ENCODE measurements at regions not wholly inside any gene's neighbourhood (a gene's known extent, or its start where the extent isn't known, plus 50 kb on each side); places are given as distances from the start of the nearest gene placed in this dataset.

- Histone ChIP-seq H3K27ac (ENCODE audit: low read depth in 2 of 2, low read length in 2 of 2) (no peak overlapping the region), H3K9me3 (ENCODE audit: control insufficient read depth in 2 of 3, insufficient read depth in 1 of 3, low read length in 3 of 3) (no peaks in the 10 kb centered on the region), H3K27me3 (ENCODE audit: control insufficient read depth, insufficient read depth, low read length) (no peaks in the 10 kb centered on the region), H3K4me1 (ENCODE audit: control insufficient read depth in 2 of 3, insufficient read depth in 2 of 3, low read depth in 1 of 3, low read length in 3 of 3) (peaks cover 0 to 10% (median 5%) of the 10 kb centered on the region in 3 donors), H3K9ac (ENCODE audit: low read length in 3 of 3) (no peak overlapping the region), H3K4me3 (ENCODE audit: low read length in 3 of 3) (no peak overlapping the region), H3K36me3 (ENCODE audit: control insufficient read depth in 2 of 3, insufficient read depth in 3 of 3, low read length in 3 of 3) (no peaks in the 10 kb centered on the region)
- no peak for FAIRE-seq
- intact Hi-C loops (cut with DNase I): no loop called here
- TF ChIP-seq CTCF (IDR thresholded peaks at IDR 0.05; ENCODE audit: borderline replicate concordance, extremely low read depth, insufficient read depth): no peak
- DNase-seq: no peak
Observed at GRCh38 chr13:40338217-40338616, 328.2 kb downstream of the FOXO1 start.

GRCh38 chr13:40340368-40341095, 325.9 kb downstream of the FOXO1 start:
- DNase-seq (no peak), FAIRE-seq (no peak)
- no peaks in the 10 kb centered on the region for H3K27me3 ChIP-seq (ENCODE audit: control insufficient read depth, insufficient read depth, low read length)
- H3K9me3 ChIP-seq (ENCODE audit: control insufficient read depth in 2 of 3, insufficient read depth in 1 of 3, low read length in 3 of 3): no peaks in the 10 kb centered on the region
- no peak overlapping the region for H3K9ac ChIP-seq (ENCODE audit: low read length in 3 of 3)
- H3K36me3 ChIP-seq (ENCODE audit: control insufficient read depth in 2 of 3, insufficient read depth in 3 of 3, low read length in 3 of 3): no peaks in the 10 kb centered on the region
- TF ChIP-seq CTCF (IDR thresholded peaks at IDR 0.05; ENCODE audit: borderline replicate concordance, extremely low read depth, insufficient read depth): peak; percentile 16
- H3K4me1 ChIP-seq (ENCODE audit: control insufficient read depth in 2 of 3, insufficient read depth in 2 of 3, low read depth in 1 of 3, low read length in 3 of 3): peaks cover 0 to 12% (median 10%) of the 10 kb centered on the region in 3 donors
- H3K27ac ChIP-seq (ENCODE audit: low read depth in 2 of 2, low read length in 2 of 2): no peak overlapping the region
- no peak overlapping the region for H3K4me3 ChIP-seq (ENCODE audit: low read length in 3 of 3)
- intact Hi-C loops (cut with DNase I): no loop called here

- no peak for DNase-seq
- no peak for FAIRE-seq
- TF ChIP-seq CTCF (IDR thresholded peaks at IDR 0.05; ENCODE audit: borderline replicate concordance, extremely low read depth, insufficient read depth): no peak
- intact Hi-C loops (cut with DNase I): no loop called here
- Histone ChIP-seq H3K9me3 (ENCODE audit: control insufficient read depth in 2 of 3, insufficient read depth in 1 of 3, low read length in 3 of 3) (no peaks in the 10 kb centered on the region), H3K4me1 (ENCODE audit: control insufficient read depth in 2 of 3, insufficient read depth in 2 of 3, low read depth in 1 of 3, low read length in 3 of 3) (peaks cover 0 to 12% (median 8%) of the 10 kb centered on the region in 3 donors), H3K27me3 (ENCODE audit: control insufficient read depth, insufficient read depth, low read length) (no peaks in the 10 kb centered on the region), H3K27ac (ENCODE audit: low read depth in 2 of 2, low read length in 2 of 2) (no peak overlapping the region), H3K4me3 (ENCODE audit: low read length in 3 of 3) (no peak overlapping the region), H3K9ac (ENCODE audit: low read length in 3 of 3) (no peak overlapping the region), H3K36me3 (ENCODE audit: control insufficient read depth in 2 of 3, insufficient read depth in 3 of 3, low read length in 3 of 3) (no peaks in the 10 kb centered on the region)
Observed at GRCh38 chr13:40341096-40341471, 325.4 kb downstream of the FOXO1 start.

- TF ChIP-seq CTCF (IDR thresholded peaks at IDR 0.05; ENCODE audit: borderline replicate concordance, extremely low read depth, insufficient read depth): no peak
- H3K27ac ChIP-seq (ENCODE audit: low read depth in 2 of 2, low read length in 2 of 2): no peak overlapping the region
- H3K4me1 ChIP-seq (ENCODE audit: control insufficient read depth in 2 of 3, insufficient read depth in 2 of 3, low read depth in 1 of 3, low read length in 3 of 3): peaks cover 0 to 12% (median 3%) of the 10 kb centered on the region in 3 donors
- H3K9me3 ChIP-seq (ENCODE audit: control insufficient read depth in 2 of 3, insufficient read depth in 1 of 3, low read length in 3 of 3): no peaks in the 10 kb centered on the region
- intact Hi-C loops (cut with DNase I): no loop called here
- FAIRE-seq (no peak), DNase-seq (no peak)
- H3K9ac ChIP-seq (ENCODE audit: low read length in 3 of 3): no peak overlapping the region
- H3K36me3 ChIP-seq (ENCODE audit: control insufficient read depth in 2 of 3, insufficient read depth in 3 of 3, low read length in 3 of 3): no peaks in the 10 kb centered on the region
- H3K4me3 ChIP-seq (ENCODE audit: low read length in 3 of 3): no peak overlapping the region
- H3K27me3 ChIP-seq (ENCODE audit: control insufficient read depth, insufficient read depth, low read length): no peaks in the 10 kb centered on the region
Observed at GRCh38 chr13:40341501-40341900, 324.9 kb downstream of the FOXO1 start.
